Spleen (tissue), 7 donors: ENCODE measurements at regions not wholly inside any gene's neighbourhood (a gene's known extent, or its start where the extent isn't known, plus 50 kb on each side); places are given as distances from the start of the nearest gene placed in this dataset.

Experiments used
- CTCF ChIP-seq, 11 experiments: fragments of 200-600 bp in 7 of 11; fragments of 450-650 bp in 4 of 11; sonication (generic) in 4 of 11; IDR thresholded peaks in 8 of 11; conservative IDR thresholded peaks in 3 of 11; 1 replicate in 7 of 11; 2 replicates in 4 of 11; pipeline versions ENCODE4 v1.4.0 to v1.8.0; 2016 to 2021; ENCODE audit warnings: antibody characterized with exemption in 11 of 11, inconsistent platforms in 4 of 11, mild to moderate bottlenecking in 1 of 11
- POLR2A ChIP-seq, 3 donors: fragments of 450-650 bp; IDR thresholded peaks; one replicate each; pipeline ENCODE4 v1.5.1; 2017; ENCODE audit warnings: antibody characterized with exemption in 3 of 3, mild to moderate bottlenecking in 1 of 3
- donor health status: DM: no; HTN: no; CAD: no; lungs with moderate emphysema.
- donor health status: DM: no; HTN: no; CAD: no.
- donor health status: DM: no; HTN: no; CAD: no.

- TF ChIP-seq CTCF (IDR thresholded peaks at IDR 0.05 in 8 of 11, conservative IDR thresholded peaks at IDR 0.05 in 3 of 11) (no peak), POLR2A (IDR thresholded peaks at IDR 0.05) (no peak)
Measured at GRCh38 chr10:64630534-64630933, 1109.3 kb downstream of the REEP3 start.
